ENCODE measurements at regions not wholly inside any gene's neighbourhood (a gene's known extent, or its start where the extent isn't known, plus 50 kb on each side); places are given as distances from the start of the nearest gene placed in this dataset.

DNA sequence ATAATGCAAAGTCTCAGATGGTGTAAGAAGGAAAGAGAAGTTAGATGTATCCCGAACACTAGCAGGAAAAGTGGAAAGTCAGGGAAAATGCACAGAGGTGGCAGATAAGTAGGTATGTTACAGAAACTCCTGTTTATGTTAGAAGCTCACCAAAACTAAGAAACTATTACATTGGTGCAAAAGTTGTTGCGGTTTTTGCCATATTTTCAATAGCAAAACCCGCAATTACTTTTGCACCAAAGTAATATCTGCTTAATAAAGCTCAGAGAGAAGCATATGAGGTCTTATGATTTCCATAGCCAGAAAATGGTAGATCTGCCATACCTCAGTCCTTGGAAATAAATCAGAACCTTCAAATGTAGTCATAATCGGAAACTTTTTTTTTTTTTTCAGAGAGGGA, 1035.6 kb downstream of the PCDH7 start:
- WGBS = 96% methylated on average over 4 of the region's 4 CpGs
- no peak overlapping the region for H3K4me3 ChIP-seq
- intact Hi-C loops (cut with DNase I) = no loop called here
- TF ChIP-seq POLR2AphosphoS5 (IDR thresholded peaks at IDR 0.05) (no peak), POLR2A (IDR thresholded peaks at IDR 0.05) (no peak)
- TF ChIP-seq, protein P1, sequence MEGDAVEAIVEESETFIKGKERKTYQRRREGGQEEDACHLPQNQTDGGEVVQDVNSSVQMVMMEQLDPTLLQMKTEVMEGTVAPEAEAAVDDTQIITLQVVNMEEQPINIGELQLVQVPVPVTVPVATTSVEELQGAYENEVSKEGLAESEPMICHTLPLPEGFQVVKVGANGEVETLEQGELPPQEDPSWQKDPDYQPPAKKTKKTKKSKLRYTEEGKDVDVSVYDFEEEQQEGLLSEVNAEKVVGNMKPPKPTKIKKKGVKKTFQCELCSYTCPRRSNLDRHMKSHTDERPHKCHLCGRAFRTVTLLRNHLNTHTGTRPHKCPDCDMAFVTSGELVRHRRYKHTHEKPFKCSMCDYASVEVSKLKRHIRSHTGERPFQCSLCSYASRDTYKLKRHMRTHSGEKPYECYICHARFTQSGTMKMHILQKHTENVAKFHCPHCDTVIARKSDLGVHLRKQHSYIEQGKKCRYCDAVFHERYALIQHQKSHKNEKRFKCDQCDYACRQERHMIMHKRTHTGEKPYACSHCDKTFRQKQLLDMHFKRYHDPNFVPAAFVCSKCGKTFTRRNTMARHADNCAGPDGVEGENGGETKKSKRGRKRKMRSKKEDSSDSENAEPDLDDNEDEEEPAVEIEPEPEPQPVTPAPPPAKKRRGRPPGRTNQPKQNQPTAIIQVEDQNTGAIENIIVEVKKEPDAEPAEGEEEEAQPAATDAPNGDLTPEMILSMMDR (IDR thresholded peaks at IDR 0.05) = no peak
- H3K36me3 ChIP-seq = no peaks in the 10 kb centered on the region
- H3K27ac ChIP-seq = no peak overlapping the region
- H3K9me3 ChIP-seq = no peaks in the 10 kb centered on the region
- no peak for DNase-seq (ENCODE audit: low spot score)
- H3K4me1 ChIP-seq (replicated peaks) = no peaks in the 10 kb centered on the region
- no peaks in the 10 kb centered on the region for H3K27me3 ChIP-seq (replicated peaks; ENCODE audit: insufficient read depth)

DNA sequence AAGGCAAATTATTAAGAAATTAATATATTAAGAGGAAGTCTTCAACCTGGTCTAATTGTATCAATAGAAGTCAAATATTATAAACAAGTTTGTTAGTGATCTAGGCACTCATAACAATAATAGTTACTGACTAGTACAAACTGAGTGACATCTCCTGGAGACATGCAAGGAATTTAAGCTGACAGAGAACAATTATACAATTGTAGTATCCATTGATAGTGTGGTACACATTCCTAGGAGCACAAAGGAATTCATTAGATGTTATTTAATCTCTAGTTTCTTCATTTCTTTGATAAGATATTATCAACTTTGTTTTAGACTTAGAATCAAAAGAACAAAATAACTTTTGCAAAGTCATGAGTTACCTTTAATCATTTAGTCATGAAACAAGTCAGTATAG, 1048.6 kb downstream of the PCDH7 start:
- TF ChIP-seq, protein P1 (IDR thresholded peaks at IDR 0.05) = no peak
- TF ChIP-seq POLR2AphosphoS5 (IDR thresholded peaks at IDR 0.05) = no peak
- no peak for TF ChIP-seq POLR2A (IDR thresholded peaks at IDR 0.05)

GRCh38 chr4:31783311-31783710, 1063.1 kb downstream of the PCDH7 start:
- TF ChIP-seq POLR2AphosphoS5 (IDR thresholded peaks at IDR 0.05) = no peak
- TF ChIP-seq, protein P1 (IDR thresholded peaks at IDR 0.05) = no peak
- no peak for TF ChIP-seq POLR2A (IDR thresholded peaks at IDR 0.05)
- Histone ChIP-seq H3K9me3 (no peaks in the 10 kb centered on the region), H3K4me3 (no peak overlapping the region), H3K27ac (no peak overlapping the region), H3K36me3 (no peaks in the 10 kb centered on the region), H3K4me1 (replicated peaks) (no peaks in the 10 kb centered on the region), H3K27me3 (replicated peaks; ENCODE audit: insufficient read depth) (no peaks in the 10 kb centered on the region)
- WGBS = 97% methylated on average over 2 of the region's 2 CpGs
- DNase-seq (ENCODE audit: low spot score) = no peak
- intact Hi-C loops (cut with DNase I) = no loop called here

More for the DNA sequence above, 1048.6 kb downstream of the PCDH7 start:
- intact Hi-C loops (cut with DNase I) = no loop called here
- Histone ChIP-seq H3K4me1 (replicated peaks) (no peaks in the 10 kb centered on the region), H3K4me3 (no peak overlapping the region), H3K9me3 (no peaks in the 10 kb centered on the region), H3K27me3 (replicated peaks; ENCODE audit: insufficient read depth) (no peaks in the 10 kb centered on the region), H3K27ac (no peak overlapping the region), H3K36me3 (no peaks in the 10 kb centered on the region)
- DNase-seq (ENCODE audit: low spot score) = no peak

DNA sequence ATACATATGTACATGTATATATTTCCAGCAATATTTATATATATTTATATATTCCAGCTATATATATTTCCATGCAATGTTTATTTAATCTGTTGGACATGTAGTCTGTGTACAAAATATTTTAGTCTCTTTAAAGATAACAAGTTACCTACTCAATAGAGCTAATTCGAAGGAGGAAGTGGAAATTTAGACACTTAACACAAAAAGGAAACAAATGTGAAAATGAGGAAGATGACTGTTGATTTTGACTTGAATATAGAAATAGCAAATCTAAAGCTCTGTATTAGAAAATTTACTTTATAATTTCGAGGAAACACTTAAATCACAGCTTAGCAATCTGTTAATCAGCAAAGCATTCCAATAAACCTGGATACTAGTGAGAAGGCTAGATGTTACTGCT, 1064.4 kb downstream of the PCDH7 start:
- Histone ChIP-seq H3K27me3 (replicated peaks; ENCODE audit: insufficient read depth) (no peaks in the 10 kb centered on the region), H3K4me1 (replicated peaks) (no peaks in the 10 kb centered on the region), H3K36me3 (no peaks in the 10 kb centered on the region), H3K4me3 (no peak overlapping the region), H3K27ac (no peak overlapping the region), H3K9me3 (no peaks in the 10 kb centered on the region)
- intact Hi-C loops (cut with DNase I) = no loop called here
- TF ChIP-seq POLR2AphosphoS5 (IDR thresholded peaks at IDR 0.05) (no peak), POLR2A (IDR thresholded peaks at IDR 0.05) (no peak)
- TF ChIP-seq, protein P1 (IDR thresholded peaks at IDR 0.05) = no peak
- DNase-seq (ENCODE audit: low spot score) = no peak
- WGBS = 64% methylated on average over 2 of the region's 2 CpGs

DNA sequence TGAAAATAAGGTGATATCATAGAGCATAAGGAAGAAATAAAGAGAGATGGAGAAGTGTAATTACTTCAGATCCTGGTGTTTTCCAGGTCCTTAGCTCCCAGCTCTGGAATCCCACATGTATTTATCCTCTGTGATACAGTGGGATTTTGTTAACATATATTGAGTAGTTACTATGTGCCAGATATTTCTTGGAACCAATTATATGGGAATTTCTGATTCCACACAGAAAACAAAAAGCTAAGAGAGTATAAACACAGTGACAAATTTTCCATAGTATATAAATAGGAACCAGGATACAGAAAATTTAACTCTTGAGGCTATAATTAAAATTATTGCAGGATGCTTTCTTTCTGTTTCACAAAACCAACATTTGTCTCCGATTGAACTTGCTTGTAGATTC, 1067.5 kb downstream of the PCDH7 start:
- Histone ChIP-seq H3K9me3 (no peaks in the 10 kb centered on the region), H3K27ac (no peak overlapping the region)

More for the DNA sequence above, 1067.5 kb downstream of the PCDH7 start:
- H3K4me3 ChIP-seq = no peak overlapping the region
- H3K4me1 ChIP-seq (replicated peaks) = no peaks in the 10 kb centered on the region
- no peak for DNase-seq (ENCODE audit: low spot score)
- no peaks in the 10 kb centered on the region for H3K27me3 ChIP-seq (replicated peaks; ENCODE audit: insufficient read depth)
- WGBS = 72% methylated on average over 1 of the region's 1 CpG
- TF ChIP-seq POLR2A (IDR thresholded peaks at IDR 0.05) (no peak), POLR2AphosphoS5 (IDR thresholded peaks at IDR 0.05) (no peak)
- TF ChIP-seq, protein P1 (IDR thresholded peaks at IDR 0.05) = no peak
- no peaks in the 10 kb centered on the region for H3K36me3 ChIP-seq
- intact Hi-C loops (cut with DNase I) = no loop called here
